ENCODE measurements at regions not wholly inside any gene's neighbourhood (a gene's known extent, or its start where the extent isn't known, plus 50 kb on each side); places are given as distances from the start of the nearest gene placed in this dataset.
"Not testable (repeated sequence)": the region's sequence is repeated elsewhere in the genome, so short reads cannot be mapped to it uniquely, and the experiment has no call there.

DNA sequence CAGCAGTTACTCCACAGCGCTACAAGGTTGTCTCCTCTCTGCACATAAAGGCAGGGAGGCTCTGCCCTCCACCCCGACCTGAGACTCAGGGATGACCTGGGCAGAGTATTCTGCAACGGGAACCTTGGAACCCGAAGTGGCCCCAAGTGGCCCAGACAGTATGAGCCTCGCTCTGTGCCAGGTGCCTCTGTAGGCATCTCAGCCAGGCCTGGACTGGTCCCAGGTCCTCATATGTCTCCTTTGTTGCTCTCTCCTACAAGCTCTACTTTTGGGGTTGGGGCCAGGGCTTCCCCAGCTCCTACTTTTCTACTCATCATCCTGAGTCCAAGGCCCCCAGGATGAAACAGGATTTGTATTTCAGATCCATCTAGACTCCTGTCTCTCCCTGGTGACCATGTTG is 241.5 kb upstream of the PRSS1 start:
- no peak for DNase-seq (ENCODE audit: low read depth in 1 of 2, low spot score in 1 of 2)
- in situ Hi-C loops (cut with HindIII; ENCODE audit: low pct_unique_long_range_greater_than_20kb, low sequenced_read_pairs) = no loop called here
- TF ChIP-seq JUND (IDR thresholded peaks at IDR 0.05; ENCODE audit: low read depth) = no peak

DNA sequence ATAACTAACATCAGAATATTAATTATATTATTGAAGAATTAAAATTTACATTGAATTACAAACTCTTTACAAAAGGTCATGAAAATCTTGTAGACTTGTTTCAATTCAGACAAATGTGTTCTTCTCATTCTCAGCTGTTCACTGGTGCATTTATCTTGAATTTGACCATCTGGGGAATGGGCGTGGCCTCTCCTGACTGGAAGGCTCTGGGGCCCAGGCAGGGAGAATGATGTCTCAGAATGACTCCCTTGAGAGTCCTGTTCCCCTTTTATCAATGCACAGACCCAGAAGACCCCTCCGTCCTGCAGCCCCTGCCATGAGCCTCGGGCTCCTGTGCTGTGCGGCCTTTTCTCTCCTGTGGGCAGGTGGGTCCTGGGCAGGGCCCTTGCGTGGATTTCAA is 242.2 kb upstream of the PRSS1 start:
- in situ Hi-C loops (cut with HindIII; ENCODE audit: low pct_unique_long_range_greater_than_20kb, low sequenced_read_pairs); DNase-seq (ENCODE audit: low read depth in 1 of 2, low spot score in 1 of 2): not testable (repeated sequence)

DNA sequence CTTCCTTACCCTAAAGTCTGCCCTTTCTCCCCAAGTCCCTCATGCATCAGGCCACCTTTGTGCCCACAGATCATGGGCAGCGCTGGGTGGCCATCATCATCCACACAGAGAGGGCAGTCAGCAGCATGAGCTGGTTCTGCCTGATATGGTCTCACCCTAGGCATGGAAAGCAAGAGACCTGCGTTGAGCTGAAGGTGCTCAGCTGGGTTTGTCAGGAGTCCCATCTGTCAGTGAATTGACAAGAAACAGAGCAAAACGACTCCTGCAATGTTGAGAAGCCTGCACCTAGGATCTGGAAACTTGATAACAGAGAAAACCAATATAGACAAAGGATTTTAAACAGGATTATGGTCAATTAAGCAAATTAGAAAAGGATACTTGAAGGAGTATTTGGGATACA is 242.7 kb upstream of the PRSS1 start:
- DNase-seq (ENCODE audit: low read depth in 1 of 2, low spot score in 1 of 2) = no peak
- TF ChIP-seq JUND (IDR thresholded peaks at IDR 0.05; ENCODE audit: low read depth) = no peak
- in situ Hi-C loops (cut with HindIII; ENCODE audit: low pct_unique_long_range_greater_than_20kb, low sequenced_read_pairs) = no loop called here

DNA sequence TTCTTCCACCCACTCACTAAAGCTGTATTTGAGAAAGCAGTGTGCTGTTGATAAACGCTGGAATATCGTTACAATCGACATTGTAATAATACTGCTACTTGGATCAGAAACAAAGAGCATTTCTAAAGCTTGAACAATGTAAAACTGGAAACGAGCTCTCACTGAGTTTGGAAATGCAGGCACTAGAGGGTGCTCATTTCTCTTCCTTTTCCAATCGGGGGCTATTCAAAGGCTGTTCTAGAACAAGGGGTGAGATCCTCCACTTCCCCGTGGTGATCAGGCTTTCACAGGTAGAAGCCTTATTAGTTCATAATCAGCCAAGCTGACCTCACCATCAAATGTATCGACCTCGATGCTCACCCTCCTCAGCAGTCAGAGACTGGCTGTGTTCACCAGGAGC is 245.3 kb upstream of the PRSS1 start:
- in situ Hi-C loops (cut with HindIII; ENCODE audit: low pct_unique_long_range_greater_than_20kb, low sequenced_read_pairs); DNase-seq (ENCODE audit: low read depth in 1 of 2, low spot score in 1 of 2): not testable (repeated sequence)

DNA sequence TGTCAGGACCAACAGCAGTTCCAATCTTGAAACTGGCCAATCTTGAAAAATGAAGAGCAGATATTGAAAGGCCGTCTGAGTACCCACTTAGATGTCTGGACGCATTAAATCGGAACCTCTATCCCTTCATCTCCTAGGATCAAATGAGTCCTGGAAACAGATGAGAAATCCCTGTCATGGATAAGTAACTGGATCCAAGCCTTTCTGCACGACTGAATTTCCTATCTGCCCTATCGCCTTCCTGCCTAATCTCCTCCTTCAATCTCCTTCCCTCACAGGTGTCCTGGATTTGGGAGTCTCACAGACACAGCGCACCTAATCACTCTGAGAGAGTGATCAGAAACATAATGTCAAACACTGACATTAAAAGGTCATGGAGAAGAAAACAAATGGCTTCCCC is 245.2 kb upstream of the PRSS58 start:
- no peak for DNase-seq (ENCODE audit: low read depth in 1 of 2, low spot score in 1 of 2)
- TF ChIP-seq JUND (IDR thresholded peaks at IDR 0.05; ENCODE audit: low read depth) = no peak
- in situ Hi-C loops (cut with HindIII; ENCODE audit: low pct_unique_long_range_greater_than_20kb, low sequenced_read_pairs) = no loop called here

DNA sequence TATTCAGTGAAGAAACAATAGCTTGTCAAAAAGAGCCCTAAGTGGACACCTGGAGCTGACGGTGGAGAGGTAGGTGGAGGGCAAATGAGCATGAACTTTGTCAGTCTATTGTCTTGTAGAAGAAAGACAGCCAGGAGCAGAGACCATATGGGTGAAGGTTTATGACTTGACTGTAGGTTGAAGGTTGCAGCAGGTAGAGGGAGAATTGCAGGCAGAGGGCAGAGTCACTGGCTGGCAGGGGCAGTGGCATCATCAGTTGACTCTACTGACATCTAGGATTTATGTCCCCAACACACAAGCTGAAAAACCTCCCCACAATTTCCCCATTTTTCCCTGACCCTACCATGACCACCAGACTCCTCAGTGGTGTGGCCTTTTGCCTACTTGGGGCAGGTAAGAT is 243.6 kb upstream of the PRSS58 start:
- TF ChIP-seq JUND (IDR thresholded peaks at IDR 0.05; ENCODE audit: low read depth) = no peak
- in situ Hi-C loops (cut with HindIII; ENCODE audit: low pct_unique_long_range_greater_than_20kb, low sequenced_read_pairs) = no loop called here

DNA sequence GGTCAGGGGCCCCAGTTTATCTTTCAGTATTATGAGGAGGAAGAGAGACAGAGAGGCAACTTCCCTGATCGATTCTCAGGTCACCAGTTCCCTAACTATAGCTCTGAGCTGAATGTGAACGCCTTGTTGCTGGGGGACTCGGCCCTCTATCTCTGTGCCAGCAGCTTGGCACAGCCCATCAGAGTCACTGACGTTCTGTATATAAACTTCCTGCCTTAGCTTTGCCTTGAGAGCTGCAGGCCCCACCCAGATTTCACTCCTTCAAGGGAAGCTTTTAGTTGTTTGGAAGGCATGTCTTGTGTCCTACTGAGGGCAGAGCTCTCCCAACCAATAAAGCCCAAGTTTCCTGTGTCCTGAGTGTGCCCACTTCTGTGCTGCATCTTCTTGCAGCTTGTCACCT is 242.5 kb upstream of the PRSS58 start:
- in situ Hi-C loops (cut with HindIII; ENCODE audit: low pct_unique_long_range_greater_than_20kb, low sequenced_read_pairs) = no loop called here
- no peak for DNase-seq (ENCODE audit: low read depth in 1 of 2, low spot score in 1 of 2)
- no peak for TF ChIP-seq JUND (IDR thresholded peaks at IDR 0.05; ENCODE audit: low read depth)

More for the DNA sequence above, 243.6 kb upstream of the PRSS58 start:
- no peak for DNase-seq (ENCODE audit: low read depth in 1 of 2, low spot score in 1 of 2)

DNA sequence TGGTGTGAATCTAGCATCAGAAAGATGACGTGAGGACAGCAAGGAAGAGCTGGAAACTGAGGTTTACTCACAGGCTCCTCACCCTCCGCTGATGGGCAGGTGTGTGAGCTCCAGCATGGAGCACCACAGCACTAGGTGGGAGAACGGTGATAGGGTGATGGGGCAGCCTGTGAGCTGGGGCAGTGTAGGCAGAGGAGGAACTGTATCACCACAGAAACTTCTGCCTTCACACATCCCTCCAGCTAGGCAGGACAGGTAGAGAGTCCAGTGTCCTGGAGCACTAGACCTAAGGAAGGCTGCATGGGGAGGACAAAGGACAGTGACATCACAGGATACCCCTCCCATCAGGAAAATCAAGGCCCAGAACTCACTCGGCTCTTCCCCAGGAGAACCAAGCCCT is 241.8 kb upstream of the PRSS58 start:
- no peak for TF ChIP-seq JUND (IDR thresholded peaks at IDR 0.05; ENCODE audit: low read depth)
- in situ Hi-C loops (cut with HindIII; ENCODE audit: low pct_unique_long_range_greater_than_20kb, low sequenced_read_pairs) = no loop called here

DNA sequence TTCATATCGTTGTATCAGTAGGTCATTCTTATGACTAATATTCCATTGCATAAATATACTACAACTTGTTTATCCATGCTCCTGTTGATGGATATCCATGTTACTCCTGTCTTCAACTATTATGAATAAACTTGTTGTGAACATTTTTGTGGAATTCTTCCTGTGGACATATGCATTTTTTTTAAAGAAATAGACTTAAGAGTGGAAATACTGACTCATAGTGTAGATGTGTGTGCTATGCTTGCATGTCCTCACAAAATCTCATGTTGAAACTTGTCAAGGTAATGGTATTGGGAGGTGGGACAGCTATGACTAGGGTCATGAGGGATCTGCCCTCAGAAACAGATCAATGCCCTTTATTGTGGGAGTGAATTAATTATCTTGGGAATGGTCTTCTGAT is 240.5 kb upstream of the PRSS58 start:
- in situ Hi-C loops (cut with HindIII; ENCODE audit: low pct_unique_long_range_greater_than_20kb, low sequenced_read_pairs) = no loop called here
- no peak for TF ChIP-seq JUND (IDR thresholded peaks at IDR 0.05; ENCODE audit: low read depth)
- DNase-seq (ENCODE audit: low read depth in 1 of 2, low spot score in 1 of 2) = no peak

More for the DNA sequence above, 241.8 kb upstream of the PRSS58 start:
- DNase-seq (ENCODE audit: low read depth in 1 of 2, low spot score in 1 of 2) = no peak

DNA sequence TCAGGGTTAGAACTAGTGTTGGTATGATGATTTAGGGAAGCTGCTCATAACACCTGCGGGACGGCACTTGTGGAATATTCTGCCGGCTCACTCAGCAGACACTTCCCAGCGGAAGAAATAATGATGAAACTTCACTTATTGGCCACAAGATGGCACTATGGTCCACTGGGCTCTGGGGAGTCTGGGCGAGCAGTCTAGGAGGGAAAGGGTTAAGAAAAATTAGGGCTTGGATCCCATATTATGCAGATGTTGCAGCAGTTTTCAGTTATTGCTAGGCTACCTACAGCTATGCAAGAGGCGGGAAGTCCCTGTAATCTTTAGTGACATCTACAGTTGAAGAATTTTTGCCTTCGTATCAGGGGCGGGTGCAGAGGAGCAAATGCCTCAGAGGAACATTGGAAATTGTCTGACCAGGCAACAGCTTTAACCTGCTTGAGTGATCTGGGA is 238.7 kb upstream of the PRSS58 start:
- peak in 1 of 2 experiments; percentile 43 for DNase-seq (ENCODE audit: low read depth in 1 of 2, low spot score in 1 of 2)
- in situ Hi-C loops (cut with HindIII; ENCODE audit: low pct_unique_long_range_greater_than_20kb, low sequenced_read_pairs) = no loop called here
- TF ChIP-seq JUND (IDR thresholded peaks at IDR 0.05; ENCODE audit: low read depth) = no peak

DNA sequence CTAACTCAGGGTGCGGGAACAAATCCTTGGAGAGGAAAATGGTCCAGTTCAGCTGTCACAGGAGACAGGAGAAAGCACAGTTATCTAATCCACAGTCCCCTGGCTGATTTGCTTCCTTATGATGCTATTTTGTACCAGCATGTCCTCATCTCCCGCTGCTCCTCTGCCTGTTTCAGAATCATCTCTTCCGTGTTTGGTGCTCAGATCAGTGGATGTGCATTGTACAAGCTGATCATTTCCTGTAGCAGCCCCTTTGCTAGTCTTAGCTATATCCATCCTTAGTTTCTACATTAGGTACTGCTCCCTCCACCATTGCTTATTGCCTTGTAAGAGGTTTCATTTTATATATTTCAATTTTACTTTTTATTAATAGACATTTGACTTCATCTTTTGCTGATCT is 238.0 kb upstream of the PRSS58 start:
- in situ Hi-C loops (cut with HindIII; ENCODE audit: low pct_unique_long_range_greater_than_20kb, low sequenced_read_pairs) = not testable (repeated sequence)

DNA sequence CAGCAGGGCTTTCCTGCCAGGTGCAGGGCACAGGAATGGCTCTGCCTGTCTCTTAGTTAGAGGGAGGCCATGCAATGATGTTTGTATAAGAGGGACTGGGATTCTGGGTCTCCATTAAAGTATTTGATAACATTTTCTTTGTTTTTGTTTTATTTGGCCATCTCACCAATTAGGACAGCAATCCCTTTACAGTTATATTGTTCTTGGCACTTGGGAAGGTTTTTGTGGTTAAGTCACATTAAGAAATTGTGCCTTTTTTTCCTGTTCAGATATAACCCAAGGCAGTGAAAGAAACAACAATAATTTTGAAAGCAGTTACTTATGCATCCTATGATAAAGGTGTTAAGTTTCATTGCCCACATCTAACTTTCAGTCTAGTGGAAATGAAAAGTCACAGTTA is 237.4 kb upstream of the PRSS58 start:
- in situ Hi-C loops (cut with HindIII; ENCODE audit: low pct_unique_long_range_greater_than_20kb, low sequenced_read_pairs); DNase-seq (ENCODE audit: low read depth in 1 of 2, low spot score in 1 of 2): not testable (repeated sequence)

More for the DNA sequence above, 238.0 kb upstream of the PRSS58 start:
- DNase-seq (ENCODE audit: low read depth in 1 of 2, low spot score in 1 of 2) = not testable (repeated sequence)

DNA sequence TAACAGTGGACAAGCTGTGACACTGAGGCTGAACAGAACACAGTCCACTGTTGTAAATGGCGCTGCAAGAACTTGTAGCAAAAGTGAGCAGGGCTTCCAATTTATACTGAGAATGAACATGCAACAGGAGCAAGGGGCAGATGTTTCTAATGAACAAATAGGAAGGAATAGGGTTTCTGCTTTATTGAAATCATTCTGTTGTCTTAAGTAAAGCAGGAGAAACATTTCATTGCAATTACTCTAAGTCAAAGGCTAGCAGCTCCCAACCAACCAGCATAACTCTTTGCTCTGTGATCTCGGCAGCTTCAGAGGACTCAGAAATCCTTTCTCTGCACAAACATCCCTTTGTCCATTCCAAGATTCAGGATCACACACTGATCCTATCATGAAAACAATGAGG is 236.2 kb upstream of the PRSS58 start:
- no peak for TF ChIP-seq JUND (IDR thresholded peaks at IDR 0.05; ENCODE audit: low read depth)
- DNase-seq (ENCODE audit: low read depth in 1 of 2, low spot score in 1 of 2) = no peak
- in situ Hi-C loops (cut with HindIII; ENCODE audit: low pct_unique_long_range_greater_than_20kb, low sequenced_read_pairs) = no loop called here

DNA sequence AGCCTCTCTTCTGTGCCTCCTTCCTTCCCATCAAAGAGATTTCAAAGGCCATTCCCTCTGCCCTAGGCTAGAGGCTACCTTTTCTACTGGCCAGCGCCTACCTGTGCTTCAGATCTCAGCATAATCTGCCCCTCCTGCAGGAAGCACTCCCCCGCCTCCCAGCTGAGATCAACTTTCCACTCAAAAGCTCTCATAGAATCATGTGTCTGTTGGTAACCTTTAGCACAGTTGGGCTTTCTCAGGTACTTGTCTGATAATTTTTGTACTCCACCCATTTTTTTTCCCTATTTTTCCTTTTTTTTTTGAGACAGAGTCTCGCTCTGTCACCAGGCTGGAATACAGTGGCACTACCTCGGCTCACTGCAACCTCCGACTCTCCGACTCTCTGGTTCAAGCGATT is 231.0 kb upstream of the PRSS58 start:
- TF ChIP-seq JUND (IDR thresholded peaks at IDR 0.05; ENCODE audit: low read depth) = no peak
- in situ Hi-C loops (cut with HindIII; ENCODE audit: low pct_unique_long_range_greater_than_20kb, low sequenced_read_pairs) = no loop called here
- DNase-seq (ENCODE audit: low read depth in 1 of 2, low spot score in 1 of 2) = no peak

All from T47D (cell line).